Posterior cingulate gyrus (tissue), 11 donors: ENCODE measurements at regions not wholly inside any gene's neighbourhood (a gene's known extent, or its start where the extent isn't known, plus 50 kb on each side); places are given as distances from the start of the nearest gene placed in this dataset.
A peak's percentile ranks its signal among the peaks of the same experiment; 100 is the strongest.
"Not testable (repeated sequence)": the region's sequence is repeated elsewhere in the genome, so short reads cannot be mapped to it uniquely, and the experiment has no call there.

Source experiments
- DNase-seq, 10 donors: peaks; one replicate each; pipeline versions ENCODE4 v3.0.0 to v3.0.0-alpha.2; 2020 to 2021; ENCODE audit warnings: mixed read lengths in 3 of 10
- intact Hi-C: fragments of 100-400 bp; cut with DNase I; formaldehyde crosslinking; loops from one replicate; pipeline ENCODE4 v1.15.1; 2023

GRCh38 chr21:8194042-8194441 is 2327.3 kb upstream of the TPTE start:
- DNase-seq, intact Hi-C loops: not testable (repeated sequence)

GRCh38 chr21:8197377-8198027 is 2323.9 kb upstream of the TPTE start:
- intact Hi-C loops = not testable (repeated sequence)

GRCh38 chr21:8205094-8205891 is 2316.1 kb upstream of the TPTE start:
- DNase-seq, intact Hi-C loops: not testable (repeated sequence)

More at GRCh38 chr21:8197377-8198027, 2323.9 kb upstream of the TPTE start:
- DNase-seq = not testable (repeated sequence)

- DNase-seq, intact Hi-C loops: not testable (repeated sequence)
Observed at GRCh38 chr21:8205892-8206188, 2315.5 kb upstream of the TPTE start.

- DNase-seq = peak in 7 of 10 donors; percentile 1 to 99 (median 91)
- intact Hi-C loops = not testable (repeated sequence)
Observed at GRCh38 chr21:8212986-8213550, 2308.3 kb upstream of the TPTE start.

GRCh38 chr21:8214539-8214938 is 2306.8 kb upstream of the TPTE start:
- intact Hi-C loops, DNase-seq: not testable (repeated sequence)

GRCh38 chr21:8229366-8230150 is 2291.8 kb upstream of the TPTE start:
- intact Hi-C loops, DNase-seq: not testable (repeated sequence)

GRCh38 chr21:8231252-8231651 is 2290.1 kb upstream of the TPTE start:
- DNase-seq, intact Hi-C loops: not testable (repeated sequence)

- intact Hi-C loops, DNase-seq: not testable (repeated sequence)
Observed at GRCh38 chr21:8233000-8233399, 2288.4 kb upstream of the TPTE start.

GRCh38 chr21:8234059-8234458 is 2287.3 kb upstream of the TPTE start:
- intact Hi-C loops, DNase-seq: not testable (repeated sequence)

- DNase-seq, intact Hi-C loops: not testable (repeated sequence)
Observed at GRCh38 chr21:8244723-8245641, 2276.4 kb upstream of the TPTE start.

- DNase-seq, intact Hi-C loops: not testable (repeated sequence)
Observed at GRCh38 chr21:8245642-8246402, 2275.6 kb upstream of the TPTE start.

- DNase-seq, intact Hi-C loops: not testable (repeated sequence)
Observed at GRCh38 chr21:8251701-8252100, 2269.7 kb upstream of the TPTE start.

- intact Hi-C loops = not testable (repeated sequence)
- peak in 2 of 10 donors; percentile 2 to 15 for DNase-seq
Observed at GRCh38 chr21:8255094-8255493, 2266.3 kb upstream of the TPTE start.

- intact Hi-C loops = not testable (repeated sequence)
- peak in 7 of 10 donors; percentile 1 to 82 (median 12) for DNase-seq
Observed at GRCh38 chr21:8257083-8257799, 2264.1 kb upstream of the TPTE start.

GRCh38 chr21:8260065-8260627 is 2261.2 kb upstream of the TPTE start:
- intact Hi-C loops, DNase-seq: not testable (repeated sequence)
